ENCODE measurements at regions not wholly inside any gene's neighbourhood (a gene's known extent, or its start where the extent isn't known, plus 50 kb on each side); places are given as distances from the start of the nearest gene placed in this dataset.

GRCh38 chr14:73780896-73781295, 66.7 kb upstream of the PNMA1 start:
- no peak for DNase-seq

- no peak for DNase-seq
Measured at GRCh38 chr14:73780391-73780790, 66.2 kb upstream of the PNMA1 start.

- no peak for DNase-seq
Measured at GRCh38 chr14:73778736-73779135, 64.6 kb upstream of the PNMA1 start.

- no peak for DNase-seq
Measured at GRCh38 chr14:73777420-73777819, 63.2 kb upstream of the PNMA1 start.

- no peak for DNase-seq
Measured at GRCh38 chr14:73776194-73776537, 62.0 kb upstream of the PNMA1 start.

- DNase-seq: no peak
Measured at GRCh38 chr14:73775339-73776193, 61.4 kb upstream of the PNMA1 start.

GRCh38 chr14:73774671-73775070, 60.5 kb upstream of the PNMA1 start:
- no peak for DNase-seq

GRCh38 chr14:73774241-73774570, 60.0 kb upstream of the PNMA1 start:
- DNase-seq: no peak

GRCh38 chr14:73773441-73774240, 59.5 kb upstream of the PNMA1 start:
- DNase-seq: no peak

- DNase-seq: no peak
Measured at GRCh38 chr14:73771848-73772638, 57.9 kb upstream of the PNMA1 start.

GRCh38 chr14:73770977-73771847, 57.0 kb upstream of the PNMA1 start:
- DNase-seq: no peak

- DNase-seq: no peak
Measured at GRCh38 chr14:73768107-73768506, 53.9 kb upstream of the PNMA1 start.

GRCh38 chr14:73764406-73765280, 50.5 kb upstream of the PNMA1 start:
- DNase-seq: peak; percentile 38

All from right kidney (tissue), 1 donor.